PC-3 (cell line): ENCODE measurements at regions not wholly inside any gene's neighbourhood (a gene's known extent, or its start where the extent isn't known, plus 50 kb on each side); places are given as distances from the start of the nearest gene placed in this dataset.

Experiments
- ATAC-seq: fragments of 200-7000 bp; cut with Tn5 transposase; 2 replicates; pipeline ENCODE4 v1.9.1; 2020; ENCODE audit warnings: mild to moderate bottlenecking, moderate library complexity
- BruUV-seq: library from RNA; stranded (reverse); fragments of 400-500 nt; replicated peaks from 2 replicates; lab custom pipeline; 2021; lab: Mats Ljungman, UMichigan
- CTCF ChIA-PET: fragments of 300-600 bp; sonication (Branson Sonifier 250); formaldehyde crosslinking; loops from one replicate; lab custom pipeline; 2022; ENCODE audit warnings: antibody characterized with exemption; lab: Charles Lee
- POLR2A ChIA-PET: fragments of 300-600 bp; sonication (Branson Sonifier 250); formaldehyde crosslinking; loops from one replicate; lab custom pipeline; 2022; ENCODE audit warnings: antibody characterized with exemption; ENCODE audit not compliant: unreplicated experiment; lab: Charles Lee
- DNase-seq: peaks from one replicate; pipeline ENCODE4 v3.0.0-alpha.2; 2015
- H2AFZ ChIP-seq: fragments of 300-600 bp; sonication (generic); 2 replicates; pipeline ENCODE4 v1.6.0; 2016; ENCODE audit warnings: antibody characterized with exemption, low read length
- H3F3A ChIP-seq: fragments of 300-600 bp; sonication (generic); one replicate; pipeline ENCODE4 v1.6.0; 2017; ENCODE audit warnings: antibody characterized with exemption, low read length, control low read depth, mild to moderate bottlenecking; ENCODE audit not compliant: unreplicated experiment
- H3K27ac ChIP-seq: fragments of 300-600 bp; sonication (generic); 2 replicates; pipeline ENCODE4 v1.5.1; 2016; ENCODE audit warnings: mild to moderate bottlenecking, low read length
- H3K27me3 ChIP-seq: fragments of 300-600 bp; sonication (generic); 2 replicates; pipeline ENCODE4 v1.6.1; 2016; ENCODE audit warnings: low read length, mixed read lengths
- H3K36me3 ChIP-seq: fragments of 300-600 bp; sonication (generic); 2 replicates; pipeline ENCODE4 v1.6.1; 2016; ENCODE audit warnings: low read depth, mixed run types, low read length, mixed read lengths
- H3K4me1 ChIP-seq: fragments of 300-600 bp; sonication (generic); 2 replicates; pipeline ENCODE4 v1.5.1; 2016; ENCODE audit warnings: low read length; ENCODE audit not compliant: insufficient read depth
- H3K4me2 ChIP-seq: fragments of 300-600 bp; sonication (generic); 2 replicates; pipeline ENCODE4 v1.6.0; 2016; ENCODE audit warnings: low read length
- H3K4me3 ChIP-seq: fragments of 300-600 bp; sonication (generic); 2 replicates; pipeline ENCODE4 v1.5.1; 2016; ENCODE audit warnings: mild to moderate bottlenecking, low read length, mixed read lengths
- H3K79me2 ChIP-seq: fragments of 300-600 bp; sonication (generic); 2 replicates; pipeline ENCODE4 v1.6.1; 2017; ENCODE audit warnings: low read length, mixed read lengths
- H3K9ac ChIP-seq: fragments of 300-600 bp; sonication (generic); 2 replicates; pipeline ENCODE4 v1.6.0; 2016; ENCODE audit warnings: mild to moderate bottlenecking, low read length
- H3K9me2 ChIP-seq: fragments of 300-600 bp; sonication (generic); replicated peaks from 2 replicates; pipeline ENCODE4 v1.6.1; 2016; ENCODE audit warnings: mixed run types, low read length, mixed read lengths
- H3K9me3 ChIP-seq: fragments of 300-600 bp; sonication (generic); 2 replicates; pipeline ENCODE4 v1.6.1; 2016; ENCODE audit warnings: low read length, mixed read lengths
- H4K20me1 ChIP-seq: fragments of 300-600 bp; sonication (generic); 2 replicates; pipeline ENCODE4 v1.6.1; 2016; ENCODE audit warnings: low read length, mixed read lengths
- CTCF ChIP-seq: fragments of 300-600 bp; sonication (generic); conservative IDR thresholded peaks from 2 replicates; pipeline ENCODE4 v1.5.1; 2017; ENCODE audit warnings: antibody characterized with exemption, low read depth, mild to moderate bottlenecking, low read length
- EZH2 ChIP-seq: fragments of 300-600 bp; sonication (generic); IDR thresholded peaks from one replicate; pipeline ENCODE4 v1.6.1; 2017; ENCODE audit warnings: antibody characterized with exemption, mild to moderate bottlenecking, low read length; ENCODE audit not compliant: unreplicated experiment
- EZH2phosphoT487 ChIP-seq: fragments of 300-600 bp; sonication (generic); IDR thresholded peaks from 2 replicates; pipeline ENCODE4 v1.6.1; 2018; ENCODE audit warnings: mild to moderate bottlenecking, antibody characterized with exemption, low read length, borderline replicate concordance
- intact Hi-C: fragments of 100-400 bp; cut with micrococcal nuclease; formaldehyde crosslinking; loops from 2 replicates; pipeline ENCODE4 v1.9.0; 2023

GRCh38 chr20:22673467-22673866 lies 89.1 kb upstream of the FOXA2 start:
- peaks cover 9% of the 10 kb centered on the region; the same call in 1 of the 2 replicates for H3K9me3 ChIP-seq
- H3K79me2 ChIP-seq = no peaks in the 10 kb centered on the region
- H3K36me3 ChIP-seq = no peaks in the 10 kb centered on the region
- no peak overlapping the region for H2AFZ ChIP-seq
- no peaks in the 10 kb centered on the region for H3K9me2 ChIP-seq
- no peaks in the 10 kb centered on the region for H3F3A ChIP-seq
- H3K27ac ChIP-seq = no peak overlapping the region
- intact Hi-C loops = no loop called here
- ChIA-PET POLR2A (no interaction called here), CTCF (no interaction called here)
- no peaks in the 10 kb centered on the region for H4K20me1 ChIP-seq
- peaks cover 15% of the 10 kb centered on the region; the same call in 1 of the 2 replicates for H3K27me3 ChIP-seq
- no peak overlapping the region for H3K4me2 ChIP-seq
- DNase-seq (no peak), ATAC-seq (no peak)
- no TSS peak for BruUV-seq
- H3K9ac ChIP-seq = no peak overlapping the region
- no peaks in the 10 kb centered on the region for H3K4me1 ChIP-seq
- H3K4me3 ChIP-seq = no peak overlapping the region
- TF ChIP-seq CTCF (no peak), EZH2 (no peak), EZH2phosphoT487 (no peak)

- Histone ChIP-seq H3K36me3 (no peaks in the 10 kb centered on the region), H3K9ac (no peak overlapping the region), H3K4me3 (no peak overlapping the region), H3K9me3 (peaks cover 6% of the 10 kb centered on the region; the same call in 1 of the 2 replicates), H2AFZ (no peak overlapping the region), H3F3A (no peaks in the 10 kb centered on the region), H3K27me3 (peaks cover 23% of the 10 kb centered on the region), H3K4me2 (no peak overlapping the region), H3K4me1 (no peaks in the 10 kb centered on the region), H3K9me2 (no peaks in the 10 kb centered on the region), H3K27ac (no peak overlapping the region), H3K79me2 (no peaks in the 10 kb centered on the region), H4K20me1 (no peaks in the 10 kb centered on the region)
- TF ChIP-seq EZH2 (no peak), EZH2phosphoT487 (no peak), CTCF (no peak)
- no TSS peak for BruUV-seq
- intact Hi-C loops = no loop called here
- ATAC-seq (no peak), DNase-seq (no peak)
- POLR2A ChIA-PET = no interaction called here
- CTCF ChIA-PET = no interaction called here
Observed at GRCh38 chr20:22675341-22675740, 91.0 kb upstream of the FOXA2 start.

GRCh38 chr20:22678678-22679077 lies 94.3 kb upstream of the FOXA2 start:
- ChIA-PET CTCF (no interaction called here), POLR2A (no interaction called here)
- Histone ChIP-seq H3K27ac (no peak overlapping the region), H3K9me2 (no peaks in the 10 kb centered on the region), H3K9ac (no peak overlapping the region), H3K79me2 (no peaks in the 10 kb centered on the region), H3F3A (no peaks in the 10 kb centered on the region), H2AFZ (no peak overlapping the region), H3K4me2 (no peak overlapping the region), H3K9me3 (no peaks in the 10 kb centered on the region), H3K36me3 (no peaks in the 10 kb centered on the region), H3K27me3 (peaks cover 17% of the 10 kb centered on the region), H3K4me1 (no peaks in the 10 kb centered on the region), H3K4me3 (no peak overlapping the region), H4K20me1 (no peaks in the 10 kb centered on the region)
- no peak for ATAC-seq
- BruUV-seq = no TSS peak
- intact Hi-C loops = no loop called here
- DNase-seq = no peak
- no peak for TF ChIP-seq EZH2phosphoT487
- TF ChIP-seq CTCF = no peak
- no peak for TF ChIP-seq EZH2
